ENCODE measurements at regions not wholly inside any gene's neighbourhood (a gene's known extent, or its start where the extent isn't known, plus 50 kb on each side); places are given as distances from the start of the nearest gene placed in this dataset.

GRCh38 chr14:24692382-24693352 lies 58.7 kb upstream of the GZMB start:
- Histone ChIP-seq H3K9me3 (replicated peaks; ENCODE audit: low read length) (no peaks in the 10 kb centered on the region), H3K36me3 (ENCODE audit: insufficient read depth, low read length) (no peaks in the 10 kb centered on the region), H3K4me1 (ENCODE audit: control insufficient read depth, insufficient read depth, low read length) (no peaks in the 10 kb centered on the region), H3K27me3 (ENCODE audit: control insufficient read depth, insufficient read depth, low read length) (peaks cover 7% of the 10 kb centered on the region), H3K4me3 (ENCODE audit: low read length) (no peak overlapping the region), H3K9ac (ENCODE audit: low read depth, low read length) (no peak overlapping the region), H3K4me2 (ENCODE audit: low read length) (no peak overlapping the region)

DNA sequence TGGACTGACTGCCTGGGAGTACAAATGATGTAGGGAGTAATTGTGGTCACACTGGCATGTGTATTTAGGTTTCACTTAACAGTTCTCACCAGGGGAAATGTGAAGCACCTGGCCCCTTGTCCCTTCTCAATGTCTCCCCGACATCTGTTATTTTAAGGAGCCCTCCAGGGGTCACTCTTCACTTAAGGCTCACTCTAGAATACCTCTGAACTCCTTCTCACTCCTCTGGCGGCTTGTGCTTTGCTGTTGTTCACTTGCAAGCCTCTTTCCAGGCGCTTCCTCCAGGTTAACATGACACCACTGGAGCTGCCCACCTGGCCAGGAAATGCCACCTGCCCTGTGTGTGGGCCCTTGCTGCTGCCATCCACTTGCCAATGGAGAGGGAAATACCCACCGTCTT lies 56.5 kb upstream of the GZMB start:
- Histone ChIP-seq H3K27me3 (ENCODE audit: control insufficient read depth, insufficient read depth, low read length) (peaks cover 12% of the 10 kb centered on the region), H3K36me3 (ENCODE audit: insufficient read depth, low read length) (no peaks in the 10 kb centered on the region), H3K4me2 (ENCODE audit: low read length) (no peak overlapping the region), H3K9me3 (replicated peaks; ENCODE audit: low read length) (no peaks in the 10 kb centered on the region), H3K4me3 (ENCODE audit: low read length) (no peak overlapping the region), H3K9ac (ENCODE audit: low read depth, low read length) (no peak overlapping the region), H3K4me1 (ENCODE audit: control insufficient read depth, insufficient read depth, low read length) (no peaks in the 10 kb centered on the region)

GRCh38 chr14:24688030-24688658 lies 54.2 kb upstream of the GZMB start:
- no peaks in the 10 kb centered on the region for H3K9me3 ChIP-seq (replicated peaks; ENCODE audit: low read length)
- H3K27me3 ChIP-seq (ENCODE audit: control insufficient read depth, insufficient read depth, low read length), result peaks cover 12% of the 10 kb centered on the region
- H3K36me3 ChIP-seq (ENCODE audit: insufficient read depth, low read length), result no peaks in the 10 kb centered on the region
- H3K4me1 ChIP-seq (ENCODE audit: control insufficient read depth, insufficient read depth, low read length), result no peaks in the 10 kb centered on the region
- no peak overlapping the region for H3K4me2 ChIP-seq (ENCODE audit: low read length)
- no peak overlapping the region for H3K4me3 ChIP-seq (ENCODE audit: low read length)
- no peak overlapping the region for H3K9ac ChIP-seq (ENCODE audit: low read depth, low read length)
